SH-SY5Y (cell line): ENCODE measurements at regions not wholly inside any gene's neighbourhood (a gene's known extent, or its start where the extent isn't known, plus 50 kb on each side); places are given as distances from the start of the nearest gene placed in this dataset.

ENCODE experiments used
- GATA2 ChIP-seq: IDR thresholded peaks from 2 replicates; pipeline ENCODE4 v1.6.1; 2011; ENCODE audit warnings: mild to moderate bottlenecking, low read depth, low read length
- GATA3 ChIP-seq: IDR thresholded peaks from 2 replicates; pipeline ENCODE4 v1.6.1; 2011; ENCODE audit warnings: low read depth, mild to moderate bottlenecking, low read length, moderate library complexity

GRCh38 chr22:22113701-22114100 lies 130.9 kb upstream of the VPREB1 start:
- no peak for TF ChIP-seq GATA2
- no peak for TF ChIP-seq GATA3

- no peak for TF ChIP-seq GATA3
- TF ChIP-seq GATA2: no peak
These were observed 130.1 kb upstream of the TOP3B start for GRCh38 chr22:22112533-22113294.

- TF ChIP-seq GATA2 (no peak), GATA3 (no peak)
These were observed 129.4 kb upstream of the TOP3B start for GRCh38 chr22:22111983-22112382.

- TF ChIP-seq GATA2: no peak
- TF ChIP-seq GATA3: no peak
These were observed 128.7 kb upstream of the TOP3B start for GRCh38 chr22:22111267-22111751.

GRCh38 chr22:22110548-22111266 lies 128.1 kb upstream of the TOP3B start:
- TF ChIP-seq GATA3 (no peak), GATA2 (no peak)

GRCh38 chr22:22109693-22110466 lies 127.3 kb upstream of the TOP3B start:
- TF ChIP-seq GATA2 (no peak), GATA3 (no peak)

GRCh38 chr22:22106855-22107254 lies 124.3 kb upstream of the TOP3B start:
- TF ChIP-seq GATA3: no peak
- TF ChIP-seq GATA2: no peak

GRCh38 chr22:22105364-22105763 lies 122.8 kb upstream of the TOP3B start:
- TF ChIP-seq GATA2 (no peak), GATA3 (no peak)

GRCh38 chr22:22103078-22103875 lies 120.7 kb upstream of the TOP3B start:
- TF ChIP-seq GATA3 (no peak), GATA2 (no peak)

GRCh38 chr22:22099833-22100812 lies 117.5 kb upstream of the TOP3B start:
- no peak for TF ChIP-seq GATA2
- TF ChIP-seq GATA3: no peak

- no peak for TF ChIP-seq GATA2
- TF ChIP-seq GATA3: no peak
These were observed 116.6 kb upstream of the TOP3B start for GRCh38 chr22:22099194-22099486.

GRCh38 chr22:22098457-22099193 lies 116.0 kb upstream of the TOP3B start:
- TF ChIP-seq GATA3: no peak
- no peak for TF ChIP-seq GATA2
